Transverse colon (tissue), 4 donors: ENCODE measurements at regions not wholly inside any gene's neighbourhood (a gene's known extent, or its start where the extent isn't known, plus 50 kb on each side); places are given as distances from the start of the nearest gene placed in this dataset.

Experiments
- DNase-seq: peaks from one replicate; pipeline ENCODE4 v3.0.0-alpha.2; 2019
- H3K27ac ChIP-seq, 4 donors: fragments of 200-600 bp; sonication (generic); 2 replicates each; pipeline ENCODE4 v1.5.1; 2016 to 2018; ENCODE audit warnings: inconsistent platforms in 4 of 4
- H3K27me3 ChIP-seq: fragments of 200-600 bp; sonication (generic); 2 replicates; pipeline ENCODE4 v1.5.1; 2017; ENCODE audit warnings: inconsistent platforms
- H3K36me3 ChIP-seq, 4 donors: fragments of 200-600 bp; sonication (generic); 2 replicates each; pipeline ENCODE4 v1.5.1; 2017 to 2019; ENCODE audit warnings: inconsistent platforms in 4 of 4
- H3K4me1 ChIP-seq, 4 donors: fragments of 200-600 bp; sonication (generic); 2 replicates each; pipeline ENCODE4 v1.5.1; 2017 to 2020; ENCODE audit warnings: inconsistent platforms in 4 of 4
- H3K4me3 ChIP-seq, 4 donors: fragments of 200-600 bp; sonication (generic); 1 replicate in 1 of 4; 2 replicates in 3 of 4; pipeline versions ENCODE4 v1.5.1 to v1.6.1; 2017 to 2019; ENCODE audit warnings: inconsistent platforms in 4 of 4
- H3K9me3 ChIP-seq, 2 donors: fragments of 200-600 bp; sonication (generic); 2 replicates each; pipeline ENCODE4 v1.5.1; 2017 to 2019; ENCODE audit warnings: inconsistent platforms in 2 of 2
- EP300 ChIP-seq: sonication (generic); formaldehyde crosslinking; IDR thresholded peaks from one replicate; pipeline ENCODE4 v1.6.1; 2017; ENCODE audit warnings: antibody characterized with exemption, low read depth
- POLR2A ChIP-seq: fragments of 450-650 bp; IDR thresholded peaks from one replicate; pipeline ENCODE4 v1.6.1; 2016; ENCODE audit warnings: antibody characterized with exemption, mild to moderate bottlenecking, moderate library complexity
- POLR2AphosphoS5 ChIP-seq, 3 donors: sonication (generic); formaldehyde crosslinking; IDR thresholded peaks; one replicate each; pipeline ENCODE4 v1.6.1; 2016; ENCODE audit warnings: antibody characterized with exemption in 3 of 3
- WGBS, 2 donors: methylation state at CpG; one replicate each; pipeline ENCODE4 v1.1.5; 2018; ENCODE audit warnings: low coverage in 1 of 2; 5-methylcytosine and 5-hydroxymethylcytosine counted together
- in situ Hi-C, 4 donors: fragments of 200-750 bp; cut with MboI; loops; one replicate each; pipeline versions ENCODE4 v1.15.0 to v1.15.1; 2017; ENCODE audit warnings: low sequenced_read_pairs in 3 of 4, low pct_ligation_motif_present in 1 of 4, low pct_unique_long_range_greater_than_20kb in 1 of 4
- intact Hi-C: fragments of 100-400 bp; cut with DNase I; formaldehyde crosslinking; loops from one replicate; pipeline ENCODE4 v1.15.1; 2023; ENCODE audit warnings: low total_unique reads
- TF ChIP-seq, protein P1 (sequence below), 5 experiments: fragments of 200-600 bp in 3 of 5; fragments of 450-650 bp in 2 of 5; sonication (generic) in 3 of 5; IDR thresholded peaks; 1 replicate in 2 of 5; 2 replicates in 3 of 5; pipeline ENCODE4 v1.5.1; 2016 to 2017; ENCODE audit warnings: antibody characterized with exemption in 5 of 5, inconsistent platforms in 3 of 5, mild to moderate bottlenecking in 2 of 5, moderate library complexity in 1 of 5

DNA sequence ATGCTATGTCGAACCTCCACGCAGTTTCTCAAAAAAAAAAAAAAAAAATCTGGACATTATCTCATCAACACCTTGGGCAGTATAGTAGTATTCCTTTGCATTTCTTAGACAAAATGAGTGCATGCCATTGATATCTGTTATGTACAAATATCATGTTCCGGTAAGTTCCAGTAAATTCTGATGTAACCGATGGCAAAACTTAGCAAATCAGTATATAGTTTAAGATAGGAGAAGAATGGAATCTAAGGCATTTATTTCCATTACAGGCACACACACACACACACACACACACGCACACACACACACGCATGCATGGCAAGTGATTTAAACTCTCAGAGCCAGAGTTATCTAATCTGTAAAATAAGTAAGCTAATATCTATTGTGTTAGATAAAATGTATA is 356.5 kb upstream of the TUSC1 start:
- intact Hi-C loops: no loop called here
- TF ChIP-seq EP300: no peak
- Histone ChIP-seq H3K36me3 (no peaks in the 10 kb centered on the region), H3K4me3 (no peak overlapping the region), H3K4me1 (no peaks in the 10 kb centered on the region), H3K9me3 (peaks cover 0 to 8% of the 10 kb centered on the region in 2 donors), H3K27me3 (no peaks in the 10 kb centered on the region), H3K27ac (no peak overlapping the region)
- 91% methylated on average over 6 of the region's 6 CpGs for WGBS, 2 donors
- DNase-seq: no peak
- in situ Hi-C loops: no loop called here

DNA sequence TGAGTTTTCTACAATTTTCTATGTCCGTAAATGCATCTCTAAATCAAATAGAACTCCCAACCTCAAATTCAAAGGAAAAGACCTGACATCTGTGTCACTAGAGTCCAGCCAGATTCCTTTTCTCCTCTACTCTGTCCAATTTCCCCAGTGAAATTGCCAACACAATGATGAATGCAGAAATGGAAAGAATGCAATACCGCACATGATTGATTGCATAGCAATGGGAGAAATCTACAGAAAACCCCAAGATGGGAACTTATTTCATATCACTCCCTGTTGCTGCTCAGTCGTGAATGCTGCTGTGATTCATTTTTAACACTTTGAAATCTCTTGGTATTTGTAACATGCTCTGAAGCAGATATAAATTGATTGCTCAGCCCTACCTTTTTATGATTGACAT is 355.1 kb upstream of the TUSC1 start:
- intact Hi-C loops (no loop called here), in situ Hi-C loops (no loop called here)
- 61 to 73% methylated on average over 3 of the region's 3 CpGs for whole genome bisulfite sequencing, 2 donors
- H3K27ac ChIP-seq: no peak overlapping the region
- H3K4me1 ChIP-seq: no peaks in the 10 kb centered on the region
- no peaks in the 10 kb centered on the region for H3K27me3 ChIP-seq
- no peaks in the 10 kb centered on the region for H3K36me3 ChIP-seq
- TF ChIP-seq, protein P1, sequence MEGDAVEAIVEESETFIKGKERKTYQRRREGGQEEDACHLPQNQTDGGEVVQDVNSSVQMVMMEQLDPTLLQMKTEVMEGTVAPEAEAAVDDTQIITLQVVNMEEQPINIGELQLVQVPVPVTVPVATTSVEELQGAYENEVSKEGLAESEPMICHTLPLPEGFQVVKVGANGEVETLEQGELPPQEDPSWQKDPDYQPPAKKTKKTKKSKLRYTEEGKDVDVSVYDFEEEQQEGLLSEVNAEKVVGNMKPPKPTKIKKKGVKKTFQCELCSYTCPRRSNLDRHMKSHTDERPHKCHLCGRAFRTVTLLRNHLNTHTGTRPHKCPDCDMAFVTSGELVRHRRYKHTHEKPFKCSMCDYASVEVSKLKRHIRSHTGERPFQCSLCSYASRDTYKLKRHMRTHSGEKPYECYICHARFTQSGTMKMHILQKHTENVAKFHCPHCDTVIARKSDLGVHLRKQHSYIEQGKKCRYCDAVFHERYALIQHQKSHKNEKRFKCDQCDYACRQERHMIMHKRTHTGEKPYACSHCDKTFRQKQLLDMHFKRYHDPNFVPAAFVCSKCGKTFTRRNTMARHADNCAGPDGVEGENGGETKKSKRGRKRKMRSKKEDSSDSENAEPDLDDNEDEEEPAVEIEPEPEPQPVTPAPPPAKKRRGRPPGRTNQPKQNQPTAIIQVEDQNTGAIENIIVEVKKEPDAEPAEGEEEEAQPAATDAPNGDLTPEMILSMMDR (IDR thresholded peaks at IDR 0.05): no peak
- TF ChIP-seq POLR2A (no peak), POLR2AphosphoS5 (IDR thresholded peaks at IDR 0.05) (no peak), EP300 (no peak)
- no peaks in the 10 kb centered on the region for H3K9me3 ChIP-seq
- no peak for DNase-seq
- no peak overlapping the region for H3K4me3 ChIP-seq

DNA sequence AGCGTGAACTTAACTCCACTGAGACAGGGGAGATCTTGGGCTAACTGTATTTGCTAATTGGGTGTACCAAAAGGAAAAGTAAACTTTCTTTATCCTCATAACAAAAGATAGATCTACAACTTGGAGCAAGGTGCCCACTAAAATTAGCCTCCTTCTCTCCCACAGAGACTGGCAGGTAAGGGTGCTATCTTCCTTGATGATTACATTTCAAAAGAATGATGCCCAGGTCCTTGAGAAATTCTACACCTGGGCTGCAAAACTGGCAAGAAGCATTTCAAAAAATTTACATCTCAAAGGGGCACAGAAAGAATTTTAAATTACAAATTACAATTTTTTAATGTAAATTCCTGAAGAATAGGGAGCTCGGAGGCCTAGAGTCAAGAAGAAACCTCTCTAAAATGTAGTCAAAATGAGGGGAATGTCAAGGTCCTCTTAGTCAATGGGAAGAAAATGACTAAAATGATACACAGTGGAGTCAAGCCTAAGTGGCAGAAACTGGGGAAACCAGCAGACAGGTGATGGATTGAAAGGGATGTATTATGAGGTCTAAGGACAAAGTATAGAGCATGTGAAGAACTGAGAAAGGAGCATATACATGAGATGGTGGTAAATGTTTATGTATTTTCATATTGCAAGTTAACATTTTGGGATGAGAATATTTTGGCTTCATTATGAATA is 348.3 kb upstream of the TUSC1 start:
- Histone ChIP-seq H3K9me3 (no peaks in the 10 kb centered on the region), H3K36me3 (no peaks in the 10 kb centered on the region), H3K27me3 (no peaks in the 10 kb centered on the region), H3K4me1 (no peaks in the 10 kb centered on the region), H3K4me3 (no peak overlapping the region), H3K27ac (no peak overlapping the region)
- in situ Hi-C loops (no loop called here), intact Hi-C loops (no loop called here)
- TF ChIP-seq, protein P1 (IDR thresholded peaks at IDR 0.05): no peak
- no peak for DNase-seq
- 58 to 70% methylated on average over 2 of the region's 2 CpGs for WGBS, 2 donors

DNA sequence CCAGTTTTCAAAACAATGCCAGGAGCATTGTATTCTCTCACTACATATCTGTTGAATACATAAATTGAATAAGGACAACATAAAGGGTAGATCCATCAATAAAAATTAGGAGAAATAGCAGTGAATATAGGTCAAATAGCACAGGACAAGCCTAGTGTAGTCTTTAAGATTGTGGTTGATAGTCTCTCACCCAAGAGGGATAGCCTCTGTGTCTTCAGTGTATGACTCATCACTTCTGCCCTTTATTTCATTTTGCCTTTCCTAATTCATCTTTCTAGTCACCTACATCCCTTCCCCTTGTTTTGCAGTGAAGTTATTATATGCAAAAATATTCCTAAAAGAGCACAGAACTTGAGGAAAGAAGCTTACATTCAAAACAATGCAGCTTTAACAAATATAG is 335.0 kb upstream of the TUSC1 start:
- Histone ChIP-seq H3K9me3 (no peaks in the 10 kb centered on the region), H3K4me1 (no peaks in the 10 kb centered on the region), H3K27me3 (no peaks in the 10 kb centered on the region), H3K4me3 (no peak overlapping the region), H3K36me3 (no peaks in the 10 kb centered on the region), H3K27ac (no peak overlapping the region)
- TF ChIP-seq POLR2AphosphoS5 (IDR thresholded peaks at IDR 0.05) (no peak), EP300 (no peak), POLR2A (no peak)
- TF ChIP-seq, protein P1 (IDR thresholded peaks at IDR 0.05): no peak
- intact Hi-C loops (no loop called here), in situ Hi-C loops (no loop called here)
- no peak for DNase-seq

DNA sequence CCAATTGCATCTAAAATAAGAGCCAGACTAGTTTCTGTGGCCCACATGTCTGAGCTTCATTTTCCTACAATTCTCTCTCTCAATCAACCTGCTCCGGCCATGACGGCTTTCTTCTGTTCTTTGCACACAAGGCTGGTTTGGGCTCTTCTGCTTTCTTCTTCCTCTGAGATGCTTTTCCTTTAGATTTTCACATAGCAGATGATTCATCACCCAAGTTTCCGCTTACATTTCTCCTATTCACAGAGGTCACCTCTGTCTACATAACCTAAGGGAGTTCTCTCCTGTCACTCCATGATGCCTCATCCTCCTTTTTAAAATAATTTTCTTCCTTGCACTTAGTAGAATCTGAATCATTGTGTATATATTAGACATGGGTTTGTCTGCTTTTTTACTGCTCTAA is 334.6 kb upstream of the TUSC1 start:
- no peak overlapping the region for H3K4me3 ChIP-seq
- H3K9me3 ChIP-seq: no peaks in the 10 kb centered on the region
- H3K27ac ChIP-seq: no peak overlapping the region
- no peaks in the 10 kb centered on the region for H3K27me3 ChIP-seq
- no peak for DNase-seq
- intact Hi-C loops: no loop called here
- in situ Hi-C loops: no loop called here
- no peaks in the 10 kb centered on the region for H3K36me3 ChIP-seq
- H3K4me1 ChIP-seq: no peaks in the 10 kb centered on the region
- TF ChIP-seq, protein P1 (IDR thresholded peaks at IDR 0.05): no peak
- no peak for TF ChIP-seq POLR2A
- no peak for TF ChIP-seq EP300
- 92 to 96% methylated on average over 3 of the region's 3 CpGs for WGBS, 2 donors
